GM12874 (cell line): ENCODE measurements at regions not wholly inside any gene's neighbourhood (a gene's known extent, or its start where the extent isn't known, plus 50 kb on each side); places are given as distances from the start of the nearest gene placed in this dataset.

Source experiments
- CTCF ChIP-seq: IDR thresholded peaks from 2 replicates; pipeline ENCODE4 v1.5.1; 2011; ENCODE audit warnings: low read depth, mild to moderate bottlenecking, control low read depth, low read length, moderate library complexity; ENCODE audit not compliant: insufficient read depth

- no peak for TF ChIP-seq CTCF
These were observed 59.6 kb upstream of the SRRM4 start for GRCh38 chr12:118921761-118922160.

- no peak for TF ChIP-seq CTCF
These were observed 58.9 kb upstream of the SRRM4 start for GRCh38 chr12:118922405-118922804.

GRCh38 chr12:118925407-118925806 is 55.9 kb upstream of the SRRM4 start:
- no peak for TF ChIP-seq CTCF

- no peak for TF ChIP-seq CTCF
These were observed 55.5 kb upstream of the SRRM4 start for GRCh38 chr12:118925826-118926225.
